GM23338 (cell line): ENCODE measurements at regions not wholly inside any gene's neighbourhood (a gene's known extent, or its start where the extent isn't known, plus 50 kb on each side); places are given as distances from the start of the nearest gene placed in this dataset.

Experiments used
- ATAC-seq: fragments of 200-7000 bp; cut with Tn5 transposase; 3 replicates; pipeline ENCODE4 v1.9.1; 2020
- DNase-seq: peaks from one replicate; pipeline ENCODE4 v3.0.0-alpha.2; 2015; ENCODE audit warnings: low spot score
- H2AFZ ChIP-seq: fragments of 200-600 bp; sonication (generic); 2 replicates; pipeline ENCODE4 v1.8.0; 2016; ENCODE audit warnings: antibody characterized with exemption, mild to moderate bottlenecking, moderate library complexity
- H3F3A ChIP-seq: fragments of 200-600 bp; sonication (generic); replicated peaks from 2 replicates; pipeline ENCODE4 v1.8.0; 2017; ENCODE audit warnings: antibody characterized with exemption, mixed run types, low read depth
- H3K27ac ChIP-seq: fragments of 200-600 bp; sonication (generic); 2 replicates; pipeline ENCODE4 v1.6.1; 2016; ENCODE audit warnings: low read depth
- H3K27me3 ChIP-seq: fragments of 200-600 bp; sonication (generic); 2 replicates; pipeline ENCODE4 v1.8.0; 2016; ENCODE audit warnings: mild to moderate bottlenecking, mixed run types, moderate library complexity; ENCODE audit not compliant: insufficient read depth
- H3K36me3 ChIP-seq: fragments of 200-600 bp; sonication (generic); 2 replicates; pipeline ENCODE4 v1.8.0; 2016; ENCODE audit warnings: mild to moderate bottlenecking; ENCODE audit not compliant: insufficient read depth
- H3K4me1 ChIP-seq: fragments of 200-600 bp; sonication (generic); 2 replicates; pipeline ENCODE4 v1.8.0; 2016; ENCODE audit warnings: mild to moderate bottlenecking, moderate library complexity; ENCODE audit not compliant: insufficient read depth
- H3K4me2 ChIP-seq: fragments of 200-600 bp; sonication (generic); 2 replicates; pipeline ENCODE4 v1.7.1; 2017; ENCODE audit warnings: mixed run types
- H3K4me3 ChIP-seq: fragments of 200-600 bp; sonication (generic); 2 replicates; pipeline ENCODE4 v1.6.1; 2016; ENCODE audit warnings: mixed run types
- H3K79me2 ChIP-seq: fragments of 200-600 bp; sonication (generic); replicated peaks from 2 replicates; pipeline ENCODE4 v1.8.0; 2017; ENCODE audit warnings: mild to moderate bottlenecking; ENCODE audit not compliant: insufficient read depth
- H3K9me2 ChIP-seq: fragments of 200-600 bp; sonication (generic); 2 replicates; pipeline ENCODE4 v1.8.0; 2017; ENCODE audit not compliant: insufficient read depth
- H4K20me1 ChIP-seq: fragments of 200-600 bp; sonication (generic); replicated peaks from 2 replicates; pipeline ENCODE4 v1.8.0; 2017; ENCODE audit warnings: mild to moderate bottlenecking; ENCODE audit not compliant: insufficient read depth
- H3K27ac Mint-ChIP-seq: 2 replicates; pipeline ENCODE4 v1.8.0; 2020; ENCODE audit warnings: inconsistent platforms, mild to moderate bottlenecking, moderate library complexity, mixed read lengths
- H3K27me3 Mint-ChIP-seq: 3 replicates; pipeline ENCODE4 v1.8.0; 2022; ENCODE audit warnings: low read depth, mild to moderate bottlenecking, moderate library complexity, mixed read lengths, inconsistent platforms; ENCODE audit not compliant: insufficient read depth, poor library complexity
- H3K36me3 Mint-ChIP-seq: 3 replicates; pipeline ENCODE4 v1.8.0; 2021; ENCODE audit warnings: low read depth, mild to moderate bottlenecking, inconsistent platforms, moderate library complexity, mixed read lengths
- H3K4me1 Mint-ChIP-seq: 3 replicates; pipeline ENCODE4 v1.8.0; 2020; ENCODE audit warnings: mild to moderate bottlenecking, inconsistent platforms, mixed read lengths
- H3K4me3 Mint-ChIP-seq: 3 replicates; pipeline ENCODE4 v1.8.0; 2021; ENCODE audit warnings: moderate library complexity, mild to moderate bottlenecking, inconsistent platforms, mixed read lengths
- H3K9me3 Mint-ChIP-seq: 3 replicates; pipeline ENCODE4 v1.8.0; 2020; ENCODE audit warnings: moderate library complexity, mild to moderate bottlenecking, inconsistent platforms, mixed read lengths
- CREB1 ChIP-seq: fragments of 250-450 bp; sonication (Bioruptor Pico); IDR thresholded peaks from 2 replicates; pipeline ENCODE4 v1.5.0; 2020; ENCODE audit warnings: low read depth, mild to moderate bottlenecking, moderate library complexity
- CTCF ChIP-seq, 2 experiments: fragments of 200-600 bp in 1 of 2; sonication (generic) in 1 of 2; conservative IDR thresholded peaks; 2 replicates each; pipeline versions ENCODE4 v1.5.1 to v1.6.1; 2016 to 2017; ENCODE audit warnings: antibody characterized with exemption in 2 of 2, low read depth in 2 of 2, mild to moderate bottlenecking in 2 of 2, moderate library complexity in 1 of 2
- ETS1 ChIP-seq: IDR thresholded peaks from 2 replicates; pipeline ENCODE4 v1.6.1; 2016; ENCODE audit warnings: antibody characterized with exemption
- EZH2 ChIP-seq: fragments of 200-600 bp; sonication (generic); IDR thresholded peaks from one replicate; pipeline ENCODE4 v1.8.0; 2017; ENCODE audit warnings: antibody characterized with exemption, mild to moderate bottlenecking, low read depth; ENCODE audit not compliant: unreplicated experiment
- EZH2phosphoT487 ChIP-seq: fragments of 200-600 bp; sonication (generic); IDR thresholded peaks from one replicate; pipeline ENCODE4 v1.8.1; 2018; ENCODE audit warnings: antibody characterized with exemption; ENCODE audit not compliant: unreplicated experiment
- JUNB ChIP-seq: IDR thresholded peaks from one replicate; pipeline ENCODE4 v1.6.1; 2016; ENCODE audit warnings: antibody characterized with exemption; ENCODE audit not compliant: unreplicated experiment
- NANOG ChIP-seq: IDR thresholded peaks from 2 replicates; pipeline ENCODE4 v1.6.1; 2016; ENCODE audit warnings: antibody characterized with exemption, borderline replicate concordance
- POLR2AphosphoS5 ChIP-seq: IDR thresholded peaks from 2 replicates; pipeline ENCODE4 v1.6.1; 2016; ENCODE audit warnings: antibody characterized with exemption, low read depth
- STAT1 ChIP-seq: IDR thresholded peaks from one replicate; pipeline ENCODE4 v1.6.1; 2016; ENCODE audit warnings: antibody characterized with exemption; ENCODE audit not compliant: unreplicated experiment
- ZNF114 ChIP-seq: fragments of 250-450 bp; sonication (Bioruptor Pico); IDR thresholded peaks from 2 replicates; pipeline ENCODE4 v1.5.0; 2020; ENCODE audit warnings: mild to moderate bottlenecking, moderate library complexity
- ZNF331 ChIP-seq: fragments of 250-450 bp; sonication (Bioruptor Pico); IDR thresholded peaks from 2 replicates; pipeline ENCODE4 v1.5.0; 2020; ENCODE audit warnings: low read depth, mild to moderate bottlenecking, moderate library complexity
- ZNF462 ChIP-seq: fragments of 250-450 bp; sonication (Bioruptor Pico); IDR thresholded peaks from 2 replicates; pipeline ENCODE4 v1.5.0; 2020; ENCODE audit warnings: mild to moderate bottlenecking, moderate library complexity
- TF ChIP-seq, protein P1 (sequence below): IDR thresholded peaks from one replicate; pipeline ENCODE4 v1.6.1; 2018; ENCODE audit warnings: antibody characterized with exemption; ENCODE audit not compliant: unreplicated experiment

- H3K36me3 Mint-ChIP-seq, result peaks cover 4% of the 10 kb centered on the region; the same call in 2 of the 3 replicates
- Histone ChIP-seq H3K4me2 (no peak overlapping the region), H2AFZ (no peak overlapping the region), H3K36me3 (peaks cover 3% of the 10 kb centered on the region; the same call in 1 of the 2 replicates), H3K4me3 (no peak overlapping the region), H3K27ac (no peak overlapping the region), H3F3A (no peaks in the 10 kb centered on the region), H3K79me2 (no peaks in the 10 kb centered on the region), H3K4me1 (no peaks in the 10 kb centered on the region), H3K27me3 (no peaks in the 10 kb centered on the region), H4K20me1 (no peaks in the 10 kb centered on the region), H3K9me2 (no peaks in the 10 kb centered on the region)
- DNase-seq (peak; percentile 27), ATAC-seq (no peak)
- TF ChIP-seq CREB1 (CRISPR knock-in tag) (no peak), ETS1 (no peak), ZNF462 (CRISPR knock-in tag) (no peak), ZNF114 (CRISPR knock-in tag) (no peak), ZNF331 (no peak), POLR2AphosphoS5 (no peak), NANOG (no peak), STAT1 (no peak), JUNB (no peak), EZH2phosphoT487 (no peak), EZH2 (no peak), CTCF (conservative IDR thresholded peaks at IDR 0.05; ENCODE audit: low read depth in 2 of 2) (no peak; a peak in 1 of 4 replicates)
- TF ChIP-seq, protein P1, sequence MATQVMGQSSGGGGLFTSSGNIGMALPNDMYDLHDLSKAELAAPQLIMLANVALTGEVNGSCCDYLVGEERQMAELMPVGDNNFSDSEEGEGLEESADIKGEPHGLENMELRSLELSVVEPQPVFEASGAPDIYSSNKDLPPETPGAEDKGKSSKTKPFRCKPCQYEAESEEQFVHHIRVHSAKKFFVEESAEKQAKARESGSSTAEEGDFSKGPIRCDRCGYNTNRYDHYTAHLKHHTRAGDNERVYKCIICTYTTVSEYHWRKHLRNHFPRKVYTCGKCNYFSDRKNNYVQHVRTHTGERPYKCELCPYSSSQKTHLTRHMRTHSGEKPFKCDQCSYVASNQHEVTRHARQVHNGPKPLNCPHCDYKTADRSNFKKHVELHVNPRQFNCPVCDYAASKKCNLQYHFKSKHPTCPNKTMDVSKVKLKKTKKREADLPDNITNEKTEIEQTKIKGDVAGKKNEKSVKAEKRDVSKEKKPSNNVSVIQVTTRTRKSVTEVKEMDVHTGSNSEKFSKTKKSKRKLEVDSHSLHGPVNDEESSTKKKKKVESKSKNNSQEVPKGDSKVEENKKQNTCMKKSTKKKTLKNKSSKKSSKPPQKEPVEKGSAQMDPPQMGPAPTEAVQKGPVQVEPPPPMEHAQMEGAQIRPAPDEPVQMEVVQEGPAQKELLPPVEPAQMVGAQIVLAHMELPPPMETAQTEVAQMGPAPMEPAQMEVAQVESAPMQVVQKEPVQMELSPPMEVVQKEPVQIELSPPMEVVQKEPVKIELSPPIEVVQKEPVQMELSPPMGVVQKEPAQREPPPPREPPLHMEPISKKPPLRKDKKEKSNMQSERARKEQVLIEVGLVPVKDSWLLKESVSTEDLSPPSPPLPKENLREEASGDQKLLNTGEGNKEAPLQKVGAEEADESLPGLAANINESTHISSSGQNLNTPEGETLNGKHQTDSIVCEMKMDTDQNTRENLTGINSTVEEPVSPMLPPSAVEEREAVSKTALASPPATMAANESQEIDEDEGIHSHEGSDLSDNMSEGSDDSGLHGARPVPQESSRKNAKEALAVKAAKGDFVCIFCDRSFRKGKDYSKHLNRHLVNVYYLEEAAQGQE, result no peak
- no peak overlapping the region for H3K27ac Mint-ChIP-seq
- peaks cover 2% of the 10 kb centered on the region for H3K27me3 Mint-ChIP-seq
- H3K4me1 Mint-ChIP-seq, result peaks cover 4% of the 10 kb centered on the region; the same call in 2 of the 3 replicates
- peaks cover 6% of the 10 kb centered on the region; the same call in 2 of the 3 replicates for H3K9me3 Mint-ChIP-seq
- no peak overlapping the region for H3K4me3 Mint-ChIP-seq
Measured at GRCh38 chr2:220296174-220296573, 668.7 kb downstream of the SLC4A3 start.
